Activated CD4-positive, CD25-positive, alpha-beta regulatory T cell treated with anti-CD3 and anti-CD28 coated beads, Interleukin-2, amount 50 U/mL, for 16 hours (primary cell): ENCODE measurements at regions not wholly inside any gene's neighbourhood (a gene's known extent, or its start where the extent isn't known, plus 50 kb on each side); places are given as distances from the start of the nearest gene placed in this dataset.
"Not testable (repeated sequence)": the region's sequence is repeated elsewhere in the genome, so short reads cannot be mapped to it uniquely, and the experiment has no call there.

Experiments used
- DNase-seq: peaks from one replicate; pipeline ENCODE4 v3.0.0-alpha.2; 2020; ENCODE audit warnings: low read depth, low spot score

- no peak for DNase-seq
Observed at GRCh38 chr6:139699335-139699734, 324.9 kb upstream of the CITED2 start.

- no peak for DNase-seq
Observed at GRCh38 chr6:139698526-139699176, 324.2 kb upstream of the CITED2 start.

GRCh38 chr6:139697856-139698255 is 323.4 kb upstream of the CITED2 start:
- not testable (repeated sequence) for DNase-seq

GRCh38 chr6:139696991-139697390 is 322.5 kb upstream of the CITED2 start:
- not testable (repeated sequence) for DNase-seq

- no peak for DNase-seq
Observed at GRCh38 chr6:139695361-139695760, 320.9 kb upstream of the CITED2 start.

- DNase-seq: no peak
Observed at GRCh38 chr6:139693735-139694134, 319.3 kb upstream of the CITED2 start.

- DNase-seq: no peak
Observed at GRCh38 chr6:139690007-139690406, 315.6 kb upstream of the CITED2 start.

- no peak for DNase-seq
Observed at GRCh38 chr6:139687055-139687454, 312.6 kb upstream of the CITED2 start.

GRCh38 chr6:139686308-139686707 is 311.9 kb upstream of the CITED2 start:
- no peak for DNase-seq

GRCh38 chr6:139685009-139685408 is 310.6 kb upstream of the CITED2 start:
- DNase-seq: no peak

- no peak for DNase-seq
Observed at GRCh38 chr6:139680819-139681218, 306.4 kb upstream of the CITED2 start.

GRCh38 chr6:139679516-139680179 is 305.2 kb upstream of the CITED2 start:
- no peak for DNase-seq

- DNase-seq: no peak
Observed at GRCh38 chr6:139676718-139677117, 302.3 kb upstream of the CITED2 start.

GRCh38 chr6:139666284-139666683 is 291.8 kb upstream of the CITED2 start:
- DNase-seq: no peak

GRCh38 chr6:139663996-139664395 is 289.5 kb upstream of the CITED2 start:
- DNase-seq: no peak

- no peak for DNase-seq
Observed at GRCh38 chr6:139659711-139660110, 285.3 kb upstream of the CITED2 start.

- no peak for DNase-seq
Observed at GRCh38 chr6:139659196-139659595, 284.7 kb upstream of the CITED2 start.

- DNase-seq: no peak
Observed at GRCh38 chr6:139657119-139657518, 282.7 kb upstream of the CITED2 start.

GRCh38 chr6:139655783-139656705 is 281.6 kb upstream of the CITED2 start:
- DNase-seq: no peak

GRCh38 chr6:139654888-139655782 is 280.7 kb upstream of the CITED2 start:
- no peak for DNase-seq

GRCh38 chr6:139654309-139654708 is 279.9 kb upstream of the CITED2 start:
- no peak for DNase-seq
